Heart left ventricle (tissue), 16 donors: ENCODE measurements at regions not wholly inside any gene's neighbourhood (a gene's known extent, or its start where the extent isn't known, plus 50 kb on each side); places are given as distances from the start of the nearest gene placed in this dataset.

Experiments used
- ATAC-seq, 4 donors: fragments of 200-7000 bp; cut with Tn5 transposase; one replicate each; pipeline ENCODE4 v1.9.1; 2020 to 2022; ENCODE audit warnings: moderate library complexity in 4 of 4, mild to moderate bottlenecking in 3 of 4, moderate number of reproducible peaks in 1 of 4
- DNase-seq, 5 donors: peaks; one replicate each; pipeline ENCODE4 v3.0.0-alpha.2; 2020
- H3K27ac ChIP-seq, 12 donors: fragments of 200-600 bp; sonication (generic) in 4 of 12; one replicate each; pipeline versions ENCODE4 v1.5.0 to v1.8.0; 2016 to 2022; ENCODE audit warnings: mild to moderate bottlenecking in 2 of 12
- H3K27me3 ChIP-seq, 9 donors: fragments of 200-600 bp; sonication (generic) in 2 of 9; one replicate each; pipeline versions ENCODE4 v1.5.1 to v1.8.0; 2016 to 2022; ENCODE audit warnings: mild to moderate bottlenecking in 3 of 9
- H3K36me3 ChIP-seq, 9 donors: fragments of 200-600 bp; sonication (generic) in 2 of 9; one replicate each; pipeline versions ENCODE4 v1.5.0 to v1.8.0; 2018 to 2022; ENCODE audit warnings: mild to moderate bottlenecking in 2 of 9
- H3K4me1 ChIP-seq, 12 donors: fragments of 200-600 bp; sonication (generic) in 4 of 12; one replicate each; pipeline versions ENCODE4 v1.5.0 to v1.8.0; 2016 to 2022; ENCODE audit warnings: mild to moderate bottlenecking in 3 of 12
- H3K4me3 ChIP-seq, 12 donors: fragments of 200-600 bp; sonication (generic) in 4 of 12; one replicate each; pipeline versions ENCODE4 v1.5.0 to v1.8.0; 2017 to 2022; ENCODE audit warnings: mild to moderate bottlenecking in 9 of 12, moderate library complexity in 4 of 12
- H3K9me3 ChIP-seq, 12 donors: fragments of 200-600 bp; sonication (generic) in 4 of 12; one replicate each; pipeline versions ENCODE4 v1.5.0 to v1.8.0; 2016 to 2022; ENCODE audit warnings: mild to moderate bottlenecking in 1 of 12
- POLR2A ChIP-seq, 2 donors: fragments of 450-650 bp; IDR thresholded peaks; one replicate each; pipeline ENCODE4 v1.6.1; 2017; ENCODE audit warnings: antibody characterized with exemption in 2 of 2, mild to moderate bottlenecking in 2 of 2, moderate library complexity in 2 of 2
- WGBS, 4 donors: extraction: QIAGEN DNeasy Blood & Tissue Kit in 2 of 4; methylation state at CpG; one replicate each; pipeline versions ENCODE4 v1.1.5 to v1.1.7; 2013 to 2018; 5-methylcytosine and 5-hydroxymethylcytosine counted together
- intact Hi-C, 10 donors: fragments of 100-400 bp; cut with DNase I; formaldehyde crosslinking; loops; one replicate each; pipeline versions ENCODE4 v1.11.1 to v1.14.2; 2022
- TF ChIP-seq, protein P1 (sequence below), 12 donors: fragments of 200-600 bp; sonication (generic) in 4 of 12; IDR thresholded peaks; one replicate each; pipeline versions ENCODE4 v1.5.0 to v1.8.0; 2018 to 2022; ENCODE audit warnings: antibody characterized with exemption in 12 of 12, mild to moderate bottlenecking in 5 of 12
- donor health status: ischemic (EF 13 %, LVEDD 7.1; RV severe dilation, severe dysfunction).
- donor health status: healthy with polysubstance abuse.
- donor health status: DM: no; HTN: yes; CAD: no.
- donor health status: DM: no; HTN: no; CAD: no.
- donor health status: ischemic (EF 25% LVEDD 6.9; RV normal size, moderate dysfunction).
- donor health status: ischemic (EF 25% LVEDD 5.7; RV mildly dilated, moderate dysfunction).
- donor health status: healthy.
- donor health status: DM: yes; HTN: yes; CAD: no.
- donor health status: ischemic (EF 35%, LVEDD 5.7; RV mildly dilated, moderate dysfunction).
- donor health status: nonischemic (EF 11% LVEDD 7.7; RV severe dilation, severe dysfunction).
- donor health status: DM: yes; HTN: yes; CAD: no.
- donor health status: PGD.
- donor health status: ischemic (EF 29% LVEDD 5.4; RV normal size, mild dysfunction).
- donor health status: nonischemic (EF 23%, LVEDD 6.1; RV moderate dilation, normal function).

DNA sequence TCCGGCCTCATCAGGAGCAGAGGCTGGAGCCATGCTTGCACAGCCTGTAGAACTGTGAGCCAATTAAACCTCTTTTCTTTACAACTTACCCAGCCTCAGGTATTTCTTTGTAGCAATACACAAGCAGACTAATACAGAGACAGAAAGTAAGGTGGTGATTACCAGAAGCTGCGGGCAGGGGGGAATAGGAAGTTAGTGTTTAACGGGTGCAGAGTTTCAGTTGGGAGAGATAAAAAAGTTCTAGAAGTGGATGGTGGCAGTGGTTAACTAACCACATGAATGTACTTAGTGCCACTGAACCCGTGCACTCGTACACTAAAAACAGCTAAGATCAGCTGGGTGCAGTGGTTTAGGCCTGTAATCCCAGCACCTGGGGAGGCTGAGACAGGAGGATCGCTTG is 80.4 kb upstream of the TARDBP start:
- H3K27me3 ChIP-seq = peaks cover 0 to 9% (median 0%) of the 10 kb centered on the region in 9 donors
- intact Hi-C loops = loop anchor here in 1 of 10 donors (10.0 kb wide), 1 partner anchor 417 kb away; no protein-coding TSS in a partner anchor
- 80 to 83% (median 81%) methylated on average over 6 of the region's 6 CpGs for WGBS, 4 donors

DNA sequence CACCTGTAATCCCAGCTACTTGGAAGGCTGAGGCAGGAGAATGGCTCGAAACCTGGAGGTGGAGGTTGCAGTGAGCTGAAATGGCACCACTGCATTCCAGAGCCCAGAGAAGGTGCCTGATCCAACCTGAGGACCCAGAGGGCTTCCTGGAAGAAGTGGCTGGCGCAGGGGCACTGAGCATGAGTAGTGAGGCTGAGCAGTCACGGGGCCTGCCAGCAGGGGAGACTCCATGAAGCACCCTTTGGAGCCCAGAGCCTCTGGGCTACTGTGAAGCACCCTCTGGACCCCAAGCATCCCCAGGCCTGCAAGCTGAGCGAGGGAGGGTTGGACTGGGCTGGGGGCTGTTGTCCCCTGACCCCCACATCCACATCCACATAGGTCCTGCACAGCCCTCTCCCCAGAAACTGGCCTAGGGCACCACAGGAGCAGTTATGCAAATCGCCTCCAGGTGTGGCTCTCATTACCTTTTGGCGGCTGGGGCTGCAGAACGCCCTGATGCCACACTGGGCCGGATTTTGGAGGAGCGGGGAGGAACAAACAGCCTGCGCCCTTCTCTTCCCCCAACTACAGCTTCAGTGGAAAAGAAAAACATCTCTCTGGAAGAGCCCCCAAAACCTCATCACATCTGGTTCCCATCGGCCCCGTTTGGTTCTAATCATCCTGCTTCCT is 78.2 kb upstream of the TARDBP start:
- intact Hi-C loops = loop anchor here in 1 of 10 donors (10.0 kb wide), 1 partner anchor 419 kb away; no protein-coding TSS in a partner anchor
- DNase-seq (peak in 2 of 5 donors; percentile 24 to 41), ATAC-seq (peak in 1 of 4 donors; percentile 23)
- no peak overlapping the region for H3K4me3 ChIP-seq
- no peaks in the 10 kb centered on the region for H3K36me3 ChIP-seq
- H3K27ac ChIP-seq = no peak overlapping the region
- no peaks in the 10 kb centered on the region for H3K4me1 ChIP-seq
- TF ChIP-seq, protein P1, sequence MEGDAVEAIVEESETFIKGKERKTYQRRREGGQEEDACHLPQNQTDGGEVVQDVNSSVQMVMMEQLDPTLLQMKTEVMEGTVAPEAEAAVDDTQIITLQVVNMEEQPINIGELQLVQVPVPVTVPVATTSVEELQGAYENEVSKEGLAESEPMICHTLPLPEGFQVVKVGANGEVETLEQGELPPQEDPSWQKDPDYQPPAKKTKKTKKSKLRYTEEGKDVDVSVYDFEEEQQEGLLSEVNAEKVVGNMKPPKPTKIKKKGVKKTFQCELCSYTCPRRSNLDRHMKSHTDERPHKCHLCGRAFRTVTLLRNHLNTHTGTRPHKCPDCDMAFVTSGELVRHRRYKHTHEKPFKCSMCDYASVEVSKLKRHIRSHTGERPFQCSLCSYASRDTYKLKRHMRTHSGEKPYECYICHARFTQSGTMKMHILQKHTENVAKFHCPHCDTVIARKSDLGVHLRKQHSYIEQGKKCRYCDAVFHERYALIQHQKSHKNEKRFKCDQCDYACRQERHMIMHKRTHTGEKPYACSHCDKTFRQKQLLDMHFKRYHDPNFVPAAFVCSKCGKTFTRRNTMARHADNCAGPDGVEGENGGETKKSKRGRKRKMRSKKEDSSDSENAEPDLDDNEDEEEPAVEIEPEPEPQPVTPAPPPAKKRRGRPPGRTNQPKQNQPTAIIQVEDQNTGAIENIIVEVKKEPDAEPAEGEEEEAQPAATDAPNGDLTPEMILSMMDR (IDR thresholded peaks at IDR 0.05) = no peak
- no peak for TF ChIP-seq POLR2A (IDR thresholded peaks at IDR 0.05)
- H3K9me3 ChIP-seq = peaks cover 0 to under 1% (median 0%) of the 10 kb centered on the region in 12 donors
- H3K27me3 ChIP-seq = peaks cover 0 to 9% (median 0%) of the 10 kb centered on the region in 9 donors
- WGBS, 4 donors = 60 to 69% (median 67%) methylated on average over 9 to 12 of the region's 12 CpGs

More for the DNA sequence above, 80.4 kb upstream of the TARDBP start:
- Histone ChIP-seq H3K4me1 (no peaks in the 10 kb centered on the region), H3K4me3 (no peak overlapping the region), H3K27ac (no peak overlapping the region), H3K36me3 (no peaks in the 10 kb centered on the region), H3K9me3 (peaks cover 0 to 11% (median 2%) of the 10 kb centered on the region in 12 donors)
- TF ChIP-seq POLR2A (IDR thresholded peaks at IDR 0.05) = no peak
- TF ChIP-seq, protein P1 (IDR thresholded peaks at IDR 0.05) = no peak
- peak in 1 of 5 donors; percentile 8 for DNase-seq
- ATAC-seq = no peak

DNA sequence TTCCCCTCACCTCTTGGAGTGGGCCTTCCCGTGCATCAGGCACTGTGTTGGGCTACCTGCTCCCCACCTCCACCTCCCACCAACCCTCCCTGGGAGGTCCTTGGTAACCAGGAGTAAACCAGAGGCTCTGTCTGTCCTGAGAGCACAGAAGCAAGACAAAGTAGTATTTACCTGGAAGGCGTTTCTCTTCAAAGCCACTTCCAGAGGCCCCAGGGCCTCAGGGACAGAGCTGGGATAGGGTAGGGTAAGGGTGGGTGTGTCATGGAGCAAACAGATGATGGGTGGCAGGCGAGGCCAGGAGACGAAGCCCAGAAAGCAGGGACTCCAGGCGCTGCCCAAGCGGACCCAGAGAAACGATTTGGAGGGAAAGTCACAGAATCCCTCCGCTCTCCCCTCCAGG is 77.2 kb upstream of the TARDBP start:
- TF ChIP-seq, protein P1 (IDR thresholded peaks at IDR 0.05) = no peak
- TF ChIP-seq POLR2A (IDR thresholded peaks at IDR 0.05) = no peak
- no peak overlapping the region for H3K27ac ChIP-seq
- intact Hi-C loops = loop anchor here in 1 of 10 donors (10.0 kb wide), 1 partner anchor 420 kb away; no protein-coding TSS in a partner anchor
- DNase-seq = peak in 2 of 5 donors; percentile 7 to 31
- H3K36me3 ChIP-seq = no peaks in the 10 kb centered on the region
- no peaks in the 10 kb centered on the region for H3K9me3 ChIP-seq
- H3K4me1 ChIP-seq = peaks cover 0 to 7% (median 0%) of the 10 kb centered on the region in 12 donors
- no peak for ATAC-seq
- peaks cover 0 to 9% (median 0%) of the 10 kb centered on the region in 9 donors for H3K27me3 ChIP-seq
- H3K4me3 ChIP-seq = no peak overlapping the region
- WGBS, 4 donors = 67 to 80% (median 73%) methylated on average over 7 to 8 of the region's 8 CpGs

DNA sequence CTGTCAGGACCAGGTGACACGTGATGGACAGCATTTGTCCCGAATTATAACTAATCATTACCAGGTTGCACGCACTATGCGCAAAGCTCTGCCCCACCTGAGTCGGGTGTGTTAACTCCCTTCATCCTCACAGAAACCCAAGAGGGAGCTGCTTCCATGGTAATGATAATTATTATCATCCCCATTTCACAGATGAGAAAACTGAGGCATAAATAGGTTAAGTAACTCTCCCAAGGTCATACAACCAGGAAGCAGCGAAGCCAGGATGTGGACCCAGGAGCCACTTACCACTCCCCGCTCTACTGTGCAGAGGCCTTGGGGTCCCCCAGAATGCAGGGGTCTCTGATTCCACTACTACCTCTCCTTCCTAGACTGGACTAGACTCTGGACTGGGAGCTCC is 76.7 kb upstream of the TARDBP start:
- ATAC-seq (no peak), DNase-seq (peak in 1 of 5 donors; percentile 13)
- Histone ChIP-seq H3K36me3 (no peaks in the 10 kb centered on the region), H3K9me3 (no peaks in the 10 kb centered on the region), H3K4me1 (peaks cover 0 to 9% (median 0%) of the 10 kb centered on the region in 12 donors), H3K27ac (no peak overlapping the region), H3K4me3 (no peak overlapping the region), H3K27me3 (peaks cover 0 to 9% (median 0%) of the 10 kb centered on the region in 9 donors)
- TF ChIP-seq, protein P1 (IDR thresholded peaks at IDR 0.05) = no peak
- no peak for TF ChIP-seq POLR2A (IDR thresholded peaks at IDR 0.05)
- intact Hi-C loops = loop anchor here in 1 of 10 donors (10.0 kb wide), 1 partner anchor 421 kb away; no protein-coding TSS in a partner anchor
- WGBS, 4 donors = 86 to 90% (median 88%) methylated on average over 6 to 7 of the region's 7 CpGs
